Testis (tissue), 2 donors: ENCODE measurements at regions not wholly inside any gene's neighbourhood (a gene's known extent, or its start where the extent isn't known, plus 50 kb on each side); places are given as distances from the start of the nearest gene placed in this dataset.

Source experiments
- POLR2A ChIP-seq: fragments of 450-650 bp; IDR thresholded peaks from one replicate; pipeline ENCODE4 v1.6.1; 2017; ENCODE audit warnings: antibody characterized with exemption, mild to moderate bottlenecking, moderate library complexity
- TF ChIP-seq, protein P1 (sequence below), 3 experiments: fragments of 450-650 bp in 2 of 3; fragments of 200-600 bp in 1 of 3; sonication (generic) in 1 of 3; IDR thresholded peaks; one replicate each; pipeline ENCODE4 v1.5.1; 2016 to 2019; ENCODE audit warnings: antibody characterized with exemption in 3 of 3, mild to moderate bottlenecking in 2 of 3, moderate library complexity in 1 of 3

DNA sequence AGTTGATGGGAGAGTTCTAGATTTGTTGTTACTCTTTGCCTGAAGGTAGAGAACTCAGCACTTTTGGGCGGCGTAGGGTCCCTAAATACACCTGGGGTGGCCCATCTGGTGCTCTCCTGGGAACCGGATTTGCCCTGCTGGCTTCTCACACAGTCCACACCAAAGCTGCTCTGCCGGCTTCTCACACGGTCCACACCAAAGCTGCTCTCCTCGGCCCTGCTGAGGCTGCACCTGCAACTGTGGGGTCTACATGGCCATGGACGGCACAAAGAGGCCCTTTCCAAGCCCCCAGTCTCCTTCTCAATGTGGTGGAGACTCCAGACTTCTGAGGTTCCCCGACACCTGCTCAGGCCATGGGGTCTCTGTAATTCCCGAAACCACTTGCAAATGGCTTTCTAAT lies 124.8 kb upstream of the GPC1 start:
- TF ChIP-seq, protein P1, sequence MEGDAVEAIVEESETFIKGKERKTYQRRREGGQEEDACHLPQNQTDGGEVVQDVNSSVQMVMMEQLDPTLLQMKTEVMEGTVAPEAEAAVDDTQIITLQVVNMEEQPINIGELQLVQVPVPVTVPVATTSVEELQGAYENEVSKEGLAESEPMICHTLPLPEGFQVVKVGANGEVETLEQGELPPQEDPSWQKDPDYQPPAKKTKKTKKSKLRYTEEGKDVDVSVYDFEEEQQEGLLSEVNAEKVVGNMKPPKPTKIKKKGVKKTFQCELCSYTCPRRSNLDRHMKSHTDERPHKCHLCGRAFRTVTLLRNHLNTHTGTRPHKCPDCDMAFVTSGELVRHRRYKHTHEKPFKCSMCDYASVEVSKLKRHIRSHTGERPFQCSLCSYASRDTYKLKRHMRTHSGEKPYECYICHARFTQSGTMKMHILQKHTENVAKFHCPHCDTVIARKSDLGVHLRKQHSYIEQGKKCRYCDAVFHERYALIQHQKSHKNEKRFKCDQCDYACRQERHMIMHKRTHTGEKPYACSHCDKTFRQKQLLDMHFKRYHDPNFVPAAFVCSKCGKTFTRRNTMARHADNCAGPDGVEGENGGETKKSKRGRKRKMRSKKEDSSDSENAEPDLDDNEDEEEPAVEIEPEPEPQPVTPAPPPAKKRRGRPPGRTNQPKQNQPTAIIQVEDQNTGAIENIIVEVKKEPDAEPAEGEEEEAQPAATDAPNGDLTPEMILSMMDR (IDR thresholded peaks at IDR 0.05): no peak
- no peak for TF ChIP-seq POLR2A
